HG03025 (cell line): ENCODE measurements at regions not wholly inside any gene's neighbourhood (a gene's known extent, or its start where the extent isn't known, plus 50 kb on each side); places are given as distances from the start of the nearest gene placed in this dataset.

Source experiments
- ATAC-seq: cut with Tn5 transposase; IDR thresholded peaks from one replicate; pipeline ENCODE4 v1.9.1; 2021; ENCODE audit warnings: mild to moderate bottlenecking, moderate library complexity; ENCODE audit not compliant: unreplicated experiment, low FRiP score

- ATAC-seq = no peak
Observed at GRCh38 chr6:16978686-16979085, 123.2 kb upstream of the STMND1 start.

GRCh38 chr6:16976385-16977183 lies 125.3 kb upstream of the STMND1 start:
- no peak for ATAC-seq

- no peak for ATAC-seq
Observed at GRCh38 chr6:16974704-16975359, 127.0 kb upstream of the STMND1 start.

GRCh38 chr6:16974387-16974673 lies 127.5 kb upstream of the STMND1 start:
- no peak for ATAC-seq

GRCh38 chr6:16973545-16974386 lies 128.1 kb upstream of the STMND1 start:
- ATAC-seq = no peak

GRCh38 chr6:16973051-16973450 lies 128.8 kb upstream of the STMND1 start:
- no peak for ATAC-seq

GRCh38 chr6:16972535-16972934 lies 129.3 kb upstream of the STMND1 start:
- no peak for ATAC-seq

- ATAC-seq = no peak
Observed at GRCh38 chr6:16969699-16970655, 131.9 kb upstream of the STMND1 start.

- ATAC-seq = no peak
Observed at GRCh38 chr6:16968101-16968500, 133.7 kb upstream of the STMND1 start.

GRCh38 chr6:16967470-16967817 lies 134.4 kb upstream of the STMND1 start:
- ATAC-seq = no peak

- ATAC-seq = no peak
Observed at GRCh38 chr6:16966791-16967469, 134.9 kb upstream of the STMND1 start.

- ATAC-seq = no peak
Observed at GRCh38 chr6:16965689-16966088, 136.2 kb upstream of the STMND1 start.

GRCh38 chr6:16964553-16965499 lies 137.0 kb upstream of the STMND1 start:
- no peak for ATAC-seq

GRCh38 chr6:16961577-16961976 lies 140.3 kb upstream of the STMND1 start:
- ATAC-seq = no peak

GRCh38 chr6:16959789-16960188 lies 142.1 kb upstream of the STMND1 start:
- ATAC-seq = no peak

- no peak for ATAC-seq
Observed at GRCh38 chr6:16956361-16956760, 145.5 kb upstream of the STMND1 start.

GRCh38 chr6:16955899-16956298 lies 146.0 kb upstream of the STMND1 start:
- no peak for ATAC-seq

- ATAC-seq = no peak
Observed at GRCh38 chr6:16953905-16954304, 147.9 kb upstream of the STMND1 start.

GRCh38 chr6:16953446-16953845 lies 148.4 kb upstream of the STMND1 start:
- ATAC-seq = no peak
